SU-DHL-6 (cell line): ENCODE measurements at regions not wholly inside any gene's neighbourhood (a gene's known extent, or its start where the extent isn't known, plus 50 kb on each side); places are given as distances from the start of the nearest gene placed in this dataset.

Experiments
- CTCF ChIP-seq: fragments of 200-600 bp; sonication (generic); IDR thresholded peaks from one replicate; pipeline ENCODE4 v1.5.1; 2017; ENCODE audit warnings: antibody characterized with exemption, mild to moderate bottlenecking, low read length, moderate library complexity; ENCODE audit not compliant: insufficient read depth, poor library complexity, severe bottlenecking
- EZH2phosphoT487 ChIP-seq: fragments of 200-600 bp; sonication (generic), shearing (Covaris generic); conservative IDR thresholded peaks from 2 replicates; pipeline ENCODE4 v1.6.1; 2018; ENCODE audit warnings: mild to moderate bottlenecking, antibody characterized with exemption, low read length, moderate library complexity, mixed read lengths

GRCh38 chr2:133773854-133774653, 205.8 kb upstream of the NCKAP5 start:
- TF ChIP-seq CTCF (no peak), EZH2phosphoT487 (no peak)
